Endothelial cell (in vitro differentiated cells): ENCODE measurements at regions not wholly inside any gene's neighbourhood (a gene's known extent, or its start where the extent isn't known, plus 50 kb on each side); places are given as distances from the start of the nearest gene placed in this dataset.
"Not testable (repeated sequence)": the region's sequence is repeated elsewhere in the genome, so short reads cannot be mapped to it uniquely, and the experiment has no call there.

Experiments used
- DNase-seq: peaks from one replicate; pipeline ENCODE4 v3.0.0; 2021; ENCODE audit warnings: low spot score
- H3K27ac Mint-ChIP-seq: one replicate; pipeline ENCODE4 v1.8.0; 2021; ENCODE audit warnings: mixed read lengths, inconsistent platforms; ENCODE audit not compliant: unreplicated experiment
- H3K27me3 Mint-ChIP-seq: one replicate; pipeline ENCODE4 v1.8.0; 2021; ENCODE audit warnings: mild to moderate bottlenecking, moderate library complexity, mixed read lengths, inconsistent platforms; ENCODE audit not compliant: unreplicated experiment
- H3K36me3 Mint-ChIP-seq: one replicate; pipeline ENCODE4 v1.8.0; 2021; ENCODE audit warnings: mild to moderate bottlenecking, low read depth, mixed read lengths, inconsistent platforms; ENCODE audit not compliant: unreplicated experiment
- H3K4me1 Mint-ChIP-seq: one replicate; pipeline ENCODE4 v1.8.0; 2021; ENCODE audit warnings: mild to moderate bottlenecking, mixed read lengths, inconsistent platforms; ENCODE audit not compliant: unreplicated experiment
- H3K4me3 Mint-ChIP-seq: one replicate; pipeline ENCODE4 v1.8.0; 2021; ENCODE audit warnings: mild to moderate bottlenecking, mixed read lengths, inconsistent platforms; ENCODE audit not compliant: unreplicated experiment
- H3K9me3 Mint-ChIP-seq: one replicate; pipeline ENCODE4 v1.8.0; 2021; ENCODE audit warnings: mixed read lengths, inconsistent platforms; ENCODE audit not compliant: unreplicated experiment
- CTCF ChIP-seq: fragments of 200-600 bp; sonication (generic); IDR thresholded peaks from one replicate; pipeline ENCODE4 v1.5.0; 2021; ENCODE audit warnings: antibody characterized with exemption; ENCODE audit not compliant: unreplicated experiment

GRCh38 chr13:44853641-44854040, 135.6 kb downstream of the NUFIP1 start:
- TF ChIP-seq CTCF, result no peak
- H3K4me3 Mint-ChIP-seq, result no peak overlapping the region
- no peaks in the 10 kb centered on the region for H3K27me3 Mint-ChIP-seq
- H3K9me3 Mint-ChIP-seq, result no peaks in the 10 kb centered on the region
- no peaks in the 10 kb centered on the region for H3K36me3 Mint-ChIP-seq
- H3K27ac Mint-ChIP-seq, result no peak overlapping the region
- DNase-seq, result no peak
- peaks cover 2% of the 10 kb centered on the region for H3K4me1 Mint-ChIP-seq

- no peaks in the 10 kb centered on the region for H3K9me3 Mint-ChIP-seq
- no peaks in the 10 kb centered on the region for H3K27me3 Mint-ChIP-seq
- H3K4me1 Mint-ChIP-seq, result no peaks in the 10 kb centered on the region
- no peak for TF ChIP-seq CTCF
- H3K4me3 Mint-ChIP-seq, result no peak overlapping the region
- no peak overlapping the region for H3K27ac Mint-ChIP-seq
- DNase-seq, result no peak
- H3K36me3 Mint-ChIP-seq, result no peaks in the 10 kb centered on the region
Measured at GRCh38 chr13:44848920-44849676, 140.2 kb downstream of the NUFIP1 start.

GRCh38 chr13:44845281-44846058, 143.8 kb downstream of the NUFIP1 start:
- H3K9me3 Mint-ChIP-seq, H3K4me3 Mint-ChIP-seq, H3K36me3 Mint-ChIP-seq, H3K4me1 Mint-ChIP-seq, H3K27ac Mint-ChIP-seq, H3K27me3 Mint-ChIP-seq, DNase-seq: not testable (repeated sequence)

GRCh38 chr13:44844786-44845185, 144.5 kb downstream of the NUFIP1 start:
- DNase-seq, result no peak
- no peak overlapping the region for H3K27ac Mint-ChIP-seq
- no peaks in the 10 kb centered on the region for H3K36me3 Mint-ChIP-seq
- TF ChIP-seq CTCF, result no peak
- H3K9me3 Mint-ChIP-seq, result no peaks in the 10 kb centered on the region
- no peak overlapping the region for H3K4me3 Mint-ChIP-seq
- peaks cover 9% of the 10 kb centered on the region for H3K27me3 Mint-ChIP-seq
- peaks cover 4% of the 10 kb centered on the region for H3K4me1 Mint-ChIP-seq

- peaks cover 9% of the 10 kb centered on the region for H3K27me3 Mint-ChIP-seq
- no peak overlapping the region for H3K4me3 Mint-ChIP-seq
- no peak for DNase-seq
- H3K4me1 Mint-ChIP-seq, result peaks cover 4% of the 10 kb centered on the region
- no peaks in the 10 kb centered on the region for H3K9me3 Mint-ChIP-seq
- no peak overlapping the region for H3K27ac Mint-ChIP-seq
- TF ChIP-seq CTCF, result no peak
- H3K36me3 Mint-ChIP-seq, result no peaks in the 10 kb centered on the region
Measured at GRCh38 chr13:44843403-44843802, 145.9 kb downstream of the NUFIP1 start.
